ENCODE measurements at regions not wholly inside any gene's neighbourhood (a gene's known extent, or its start where the extent isn't known, plus 50 kb on each side); places are given as distances from the start of the nearest gene placed in this dataset.
"Not testable (repeated sequence)": the region's sequence is repeated elsewhere in the genome, so short reads cannot be mapped to it uniquely, and the experiment has no call there.

GRCh38 chr2:126049461-126049860, 606.5 kb upstream of the GYPC start:
- Mint-ChIP-seq H3K4me1 (ENCODE audit: low read depth in 2 of 2) (no peaks in the 10 kb centered on the region), H3K4me3 (no peak overlapping the region), H3K27ac (no peak overlapping the region), H3K9me3 (peaks cover 5 to 12% of the 10 kb centered on the region in 2 donors), H3K27me3 (no peaks in the 10 kb centered on the region), H3K36me3 (ENCODE audit: insufficient read depth) (no peaks in the 10 kb centered on the region)
- no peak for DNase-seq
- ATAC-seq (replicated peaks) = no peak

GRCh38 chr2:126050991-126051736, 604.8 kb upstream of the GYPC start:
- DNase-seq = no peak
- H3K4me3 Mint-ChIP-seq = no peak overlapping the region
- H3K4me1 Mint-ChIP-seq (ENCODE audit: low read depth in 2 of 2) = no peaks in the 10 kb centered on the region
- H3K9me3 Mint-ChIP-seq = peaks cover 9 to 12% of the 10 kb centered on the region in 2 donors
- no peak overlapping the region for H3K27ac Mint-ChIP-seq
- no peaks in the 10 kb centered on the region for H3K27me3 Mint-ChIP-seq
- ATAC-seq (replicated peaks) = no peak
- no peaks in the 10 kb centered on the region for H3K36me3 Mint-ChIP-seq (ENCODE audit: insufficient read depth)

DNA sequence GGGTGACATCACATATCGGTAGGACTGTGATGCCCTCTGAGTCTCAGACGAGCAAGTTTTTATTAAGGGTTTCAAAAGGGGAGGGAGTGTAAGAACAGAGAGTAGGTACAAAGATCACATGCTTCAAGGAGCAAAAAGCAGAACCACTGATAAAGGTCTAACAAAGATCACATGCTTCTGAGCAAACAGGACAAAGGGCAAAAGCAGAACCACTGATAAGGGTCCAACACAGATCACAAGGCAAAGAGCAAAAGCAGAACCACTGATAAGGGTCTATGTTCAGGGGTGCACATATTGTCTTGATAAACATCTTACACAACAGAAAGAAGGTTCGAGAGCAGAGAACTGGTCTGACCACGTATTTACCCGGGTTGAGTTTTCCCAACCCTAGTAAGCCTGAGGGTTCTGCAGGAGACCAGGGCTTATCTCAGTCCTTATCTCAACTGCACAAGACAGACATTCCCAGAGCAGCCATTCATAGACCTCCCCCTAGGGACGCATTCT, 604.2 kb upstream of the GYPC start:
- not testable (repeated sequence) for DNase-seq; H3K36me3 Mint-ChIP-seq (ENCODE audit: insufficient read depth); H3K27me3 Mint-ChIP-seq; ATAC-seq (replicated peaks); H3K4me3 Mint-ChIP-seq; H3K27ac Mint-ChIP-seq; H3K4me1 Mint-ChIP-seq (ENCODE audit: low read depth in 2 of 2)
- peaks cover 9 to 15% of the 10 kb centered on the region in 2 donors for H3K9me3 Mint-ChIP-seq

GRCh38 chr2:126059379-126059778, 596.6 kb upstream of the GYPC start:
- Mint-ChIP-seq H3K4me3 (no peak overlapping the region), H3K27ac (no peak overlapping the region), H3K9me3 (peaks cover 14 to 36% of the 10 kb centered on the region in 2 donors), H3K4me1 (ENCODE audit: low read depth in 2 of 2) (no peaks in the 10 kb centered on the region), H3K36me3 (ENCODE audit: insufficient read depth) (no peaks in the 10 kb centered on the region), H3K27me3 (no peaks in the 10 kb centered on the region)
- DNase-seq = no peak
- ATAC-seq (replicated peaks) = no peak

- peaks cover 0 to 8% of the 10 kb centered on the region in 2 donors for H3K9me3 Mint-ChIP-seq
- H3K36me3 Mint-ChIP-seq (ENCODE audit: insufficient read depth) = no peaks in the 10 kb centered on the region
- ATAC-seq (replicated peaks) = no peak
- no peak for DNase-seq
- H3K27ac Mint-ChIP-seq = no peak overlapping the region
- no peaks in the 10 kb centered on the region for H3K27me3 Mint-ChIP-seq
- no peaks in the 10 kb centered on the region for H3K4me1 Mint-ChIP-seq (ENCODE audit: low read depth in 2 of 2)
- H3K4me3 Mint-ChIP-seq = no peak overlapping the region
Measured at GRCh38 chr2:126085011-126085795, 570.8 kb upstream of the GYPC start.

DNA sequence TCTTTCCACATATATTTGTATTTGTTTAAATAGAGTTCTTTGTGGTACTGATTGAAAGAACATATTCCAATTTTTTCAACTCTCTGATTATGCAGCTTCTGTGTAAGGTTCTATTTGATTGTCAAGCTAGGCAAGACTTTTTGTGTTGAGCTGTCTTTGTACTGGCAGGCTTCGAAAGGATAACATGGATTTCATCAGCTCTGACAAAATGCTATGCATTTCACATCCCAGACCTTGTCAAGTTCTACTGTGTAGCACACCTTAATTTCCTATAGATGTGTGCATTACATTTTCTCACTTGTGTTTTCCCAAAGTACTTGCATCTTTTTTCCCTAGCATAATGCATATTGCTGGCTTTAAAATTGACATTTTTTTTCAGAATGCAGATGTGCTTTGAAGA, 555.0 kb upstream of the GYPC start:
- Mint-ChIP-seq H3K27ac (no peak overlapping the region), H3K4me1 (ENCODE audit: low read depth in 2 of 2) (no peaks in the 10 kb centered on the region), H3K27me3 (no peaks in the 10 kb centered on the region), H3K4me3 (no peak overlapping the region), H3K36me3 (ENCODE audit: insufficient read depth) (no peaks in the 10 kb centered on the region), H3K9me3 (peaks cover 0 to 4% of the 10 kb centered on the region in 2 donors)
- ATAC-seq (replicated peaks) (no peak), DNase-seq (no peak)

DNA sequence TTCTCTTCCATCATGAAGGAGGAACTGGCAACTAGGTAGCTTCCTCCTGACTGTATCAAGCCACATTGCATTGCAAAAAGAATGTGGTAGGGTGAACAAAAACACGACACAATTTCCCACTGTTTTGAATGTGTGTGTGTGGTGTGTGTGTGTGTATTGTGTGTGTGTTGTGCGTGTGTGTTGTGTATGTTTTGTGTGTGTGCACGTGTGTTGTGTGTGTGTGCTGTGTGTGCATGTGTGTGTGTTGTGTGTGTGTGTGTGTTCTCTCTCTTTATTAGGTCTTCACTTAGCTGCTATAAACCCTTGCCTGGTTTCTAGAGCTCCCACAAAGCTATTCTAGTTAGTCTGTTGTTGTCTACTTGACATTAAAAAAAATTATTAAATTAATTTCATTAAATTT, 550.0 kb upstream of the GYPC start:
- Mint-ChIP-seq H3K27me3 (no peaks in the 10 kb centered on the region), H3K4me3 (no peak overlapping the region), H3K27ac (no peak overlapping the region), H3K4me1 (ENCODE audit: low read depth in 2 of 2) (no peaks in the 10 kb centered on the region), H3K36me3 (ENCODE audit: insufficient read depth) (no peaks in the 10 kb centered on the region), H3K9me3 (peaks cover 4 to 6% of the 10 kb centered on the region in 2 donors)
- no peak for DNase-seq
- no peak for ATAC-seq (replicated peaks)

GRCh38 chr2:126107883-126108282, 548.1 kb upstream of the GYPC start:
- no peak overlapping the region for H3K4me3 Mint-ChIP-seq
- H3K4me1 Mint-ChIP-seq (ENCODE audit: low read depth in 2 of 2) = no peaks in the 10 kb centered on the region
- ATAC-seq (replicated peaks) (no peak), DNase-seq (no peak)
- peaks cover 3 to 6% of the 10 kb centered on the region in 2 donors for H3K9me3 Mint-ChIP-seq
- H3K27me3 Mint-ChIP-seq = no peaks in the 10 kb centered on the region
- H3K36me3 Mint-ChIP-seq (ENCODE audit: insufficient read depth) = no peaks in the 10 kb centered on the region
- no peak overlapping the region for H3K27ac Mint-ChIP-seq

DNA sequence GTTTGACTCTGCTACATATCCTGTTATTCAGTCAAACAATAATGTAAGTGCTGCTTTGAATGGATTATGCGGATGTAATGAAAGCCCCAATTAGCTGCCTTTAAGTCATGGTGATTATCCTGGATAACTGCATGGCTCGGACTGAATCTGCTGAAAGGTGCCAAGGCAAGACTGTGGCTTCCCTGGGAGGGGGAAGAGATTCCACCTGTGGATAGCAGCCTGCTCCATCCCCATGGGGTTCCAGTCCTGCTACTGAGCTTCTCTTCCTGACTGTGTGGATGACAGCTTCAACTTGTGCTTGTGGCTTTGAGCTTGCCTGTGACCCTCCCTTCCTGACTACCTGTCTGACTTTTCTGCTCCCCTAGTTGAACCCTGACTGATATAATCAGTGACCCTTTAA, 540.0 kb upstream of the GYPC start:
- H3K4me1 Mint-ChIP-seq (ENCODE audit: low read depth in 2 of 2) = no peaks in the 10 kb centered on the region
- no peak for ATAC-seq (replicated peaks)
- H3K27ac Mint-ChIP-seq = no peak overlapping the region
- H3K27me3 Mint-ChIP-seq = no peaks in the 10 kb centered on the region
- H3K9me3 Mint-ChIP-seq = peaks cover 0 to 11% of the 10 kb centered on the region in 2 donors
- no peaks in the 10 kb centered on the region for H3K36me3 Mint-ChIP-seq (ENCODE audit: insufficient read depth)
- no peak overlapping the region for H3K4me3 Mint-ChIP-seq
- no peak for DNase-seq

GRCh38 chr2:126117886-126118285, 538.1 kb upstream of the GYPC start:
- Mint-ChIP-seq H3K27me3 (no peaks in the 10 kb centered on the region), H3K9me3 (peaks cover 0 to 9% of the 10 kb centered on the region in 2 donors), H3K4me3 (no peak overlapping the region), H3K27ac (no peak overlapping the region), H3K4me1 (ENCODE audit: low read depth in 2 of 2) (no peaks in the 10 kb centered on the region), H3K36me3 (ENCODE audit: insufficient read depth) (no peaks in the 10 kb centered on the region)
- ATAC-seq (replicated peaks) (no peak), DNase-seq (no peak)

- H3K27me3 Mint-ChIP-seq = no peaks in the 10 kb centered on the region
Measured at GRCh38 chr2:126145752-126146151, 510.2 kb upstream of the GYPC start.

DNA sequence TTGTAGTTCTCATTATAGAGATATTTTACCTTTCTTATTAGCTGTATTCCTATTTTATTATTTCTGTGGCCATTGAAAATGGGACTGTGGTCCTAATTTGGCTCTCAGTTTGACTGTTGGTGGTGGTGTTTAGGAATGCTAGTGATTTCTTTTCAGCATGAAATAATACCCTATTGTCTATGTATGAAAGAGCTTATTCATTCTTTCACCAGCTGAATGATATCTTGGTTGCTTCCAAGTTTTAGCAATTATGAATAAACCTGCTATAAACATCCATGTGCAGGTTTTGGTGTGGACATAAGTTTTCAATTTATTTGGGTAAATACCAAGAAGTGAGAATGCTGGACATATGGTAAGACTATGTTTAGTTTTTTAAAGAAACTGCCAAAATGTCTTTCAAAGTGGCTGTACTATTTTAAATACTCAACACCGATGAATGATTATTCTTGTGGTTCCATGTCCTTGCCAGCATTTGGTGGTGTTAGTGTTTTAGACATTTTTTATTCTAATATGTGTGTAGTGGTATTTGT, 501.6 kb upstream of the GYPC start:
- no peak overlapping the region for H3K4me3 Mint-ChIP-seq
- no peak for ATAC-seq (replicated peaks)
- DNase-seq = no peak
- H3K4me1 Mint-ChIP-seq (ENCODE audit: low read depth in 2 of 2) = no peaks in the 10 kb centered on the region
- no peaks in the 10 kb centered on the region for H3K36me3 Mint-ChIP-seq (ENCODE audit: insufficient read depth)
- no peak overlapping the region for H3K27ac Mint-ChIP-seq
- H3K9me3 Mint-ChIP-seq = peaks cover 0 to 4% of the 10 kb centered on the region in 2 donors
- H3K27me3 Mint-ChIP-seq = no peaks in the 10 kb centered on the region

More at GRCh38 chr2:126145752-126146151, 510.2 kb upstream of the GYPC start:
- no peaks in the 10 kb centered on the region for H3K36me3 Mint-ChIP-seq (ENCODE audit: insufficient read depth)
- H3K27ac Mint-ChIP-seq = no peak overlapping the region
- no peak overlapping the region for H3K4me3 Mint-ChIP-seq
- H3K9me3 Mint-ChIP-seq = peaks cover 7 to 10% of the 10 kb centered on the region in 2 donors
- DNase-seq (no peak), ATAC-seq (replicated peaks) (no peak)
- H3K4me1 Mint-ChIP-seq (ENCODE audit: low read depth in 2 of 2) = no peaks in the 10 kb centered on the region

- not testable (repeated sequence) for DNase-seq; H3K27me3 Mint-ChIP-seq; H3K9me3 Mint-ChIP-seq; ATAC-seq (replicated peaks); H3K4me1 Mint-ChIP-seq (ENCODE audit: low read depth in 2 of 2); H3K36me3 Mint-ChIP-seq (ENCODE audit: insufficient read depth); H3K4me3 Mint-ChIP-seq; H3K27ac Mint-ChIP-seq
Measured at GRCh38 chr2:126160950-126161349, 495.0 kb upstream of the GYPC start.

All from effector memory CD8-positive, alpha-beta T cell (primary cell).